ENCODE measurements at regions not wholly inside any gene's neighbourhood (a gene's known extent, or its start where the extent isn't known, plus 50 kb on each side); places are given as distances from the start of the nearest gene placed in this dataset.
"Not testable (repeated sequence)": the region's sequence is repeated elsewhere in the genome, so short reads cannot be mapped to it uniquely, and the experiment has no call there.

- no peak overlapping the region for H3K4me3 Mint-ChIP-seq
Observed at GRCh38 chr11:87453531-87454089, 415.9 kb downstream of the TMEM135 start.

DNA sequence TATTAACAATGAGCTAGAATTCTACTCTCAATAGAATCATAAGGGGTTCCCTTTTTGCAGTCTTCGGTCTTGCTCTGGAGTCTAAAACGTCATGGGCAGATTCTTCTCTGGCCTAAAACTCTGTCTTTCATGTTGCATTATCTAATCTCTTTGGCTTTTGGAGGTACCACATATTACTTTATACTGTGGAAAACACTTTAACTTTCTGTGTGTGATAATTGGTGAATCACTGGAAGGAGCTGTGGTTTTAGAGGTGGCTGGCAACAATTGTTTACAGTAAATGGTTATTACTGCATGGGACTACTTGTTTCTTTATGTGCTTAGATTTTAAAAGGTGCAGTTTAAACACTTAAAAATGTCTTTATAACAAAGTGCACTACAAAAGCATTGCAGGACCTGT, 414.3 kb downstream of the TMEM135 start:
- not testable (repeated sequence) for H3K27me3 Mint-ChIP-seq; H3K36me3 ChIP-seq (ENCODE audit: control insufficient read depth in 2 of 2, extremely low read depth in 1 of 2, insufficient read depth in 1 of 2, low read length in 1 of 2); H3K27ac ChIP-seq (ENCODE audit: low read length); H3K4me3 Mint-ChIP-seq; DNase-seq; H3K9me3 Mint-ChIP-seq; ATAC-seq (replicated peaks in 1 of 4); H3K9me3 ChIP-seq; H3K27me3 ChIP-seq (replicated peaks in 1 of 2; ENCODE audit: control insufficient read depth in 2 of 2, extremely low read depth in 1 of 2, insufficient read depth in 2 of 2, low read length in 1 of 2); H3K4me1 ChIP-seq (ENCODE audit: control insufficient read depth in 1 of 2, extremely low read depth in 1 of 2, insufficient read depth in 2 of 2, low read length in 2 of 2); H3K4me1 Mint-ChIP-seq; H3K36me3 Mint-ChIP-seq; H3K27ac Mint-ChIP-seq; H3K4me3 ChIP-seq (ENCODE audit: control insufficient read depth in 1 of 2, extremely low read depth in 1 of 2, low read length in 1 of 2)
- POLR2A ChIA-PET = interaction anchor here in 1 of 2 donors (0.9 kb wide), 1 partner anchor 18 kb away, joined by 3 read pairs; no protein-coding TSS in a partner anchor
- CTCF ChIA-PET = interaction anchor here in 1 of 2 donors (0.6 kb wide), 1 partner anchor 513 kb away, joined by 3 read pairs; no protein-coding TSS in a partner anchor
- no CpG with 5 or more reads among the region's 2 CpGs for WGBS (ENCODE audit: insufficient coverage)

More at GRCh38 chr11:87453531-87454089, 415.9 kb downstream of the TMEM135 start:
- H3K36me3 Mint-ChIP-seq = no peaks in the 10 kb centered on the region
- Histone ChIP-seq H3K4me3 (ENCODE audit: control insufficient read depth in 1 of 2, extremely low read depth in 1 of 2, low read length in 1 of 2) (no peak overlapping the region), H3K4me1 (ENCODE audit: control insufficient read depth in 1 of 2, extremely low read depth in 1 of 2, insufficient read depth in 2 of 2, low read length in 2 of 2) (no peaks in the 10 kb centered on the region), H3K27me3 (replicated peaks in 1 of 2; ENCODE audit: control insufficient read depth in 2 of 2, extremely low read depth in 1 of 2, insufficient read depth in 2 of 2, low read length in 1 of 2) (no peaks in the 10 kb centered on the region), H3K36me3 (ENCODE audit: control insufficient read depth in 2 of 2, extremely low read depth in 1 of 2, insufficient read depth in 1 of 2, low read length in 1 of 2) (no peaks in the 10 kb centered on the region), H3K27ac (ENCODE audit: low read length) (no peak overlapping the region), H3K9me3 (no peaks in the 10 kb centered on the region)
- DNase-seq (no peak), ATAC-seq (replicated peaks in 1 of 4) (no peak)
- WGBS (ENCODE audit: insufficient coverage) = 93% methylated on average over 4 of the region's 5 CpGs
- H3K27me3 Mint-ChIP-seq = peaks cover 0 to 5% of the 10 kb centered on the region in 2 donors
- no peak overlapping the region for H3K27ac Mint-ChIP-seq
- H3K9me3 Mint-ChIP-seq = no peaks in the 10 kb centered on the region
- ChIA-PET CTCF (no interaction called here), POLR2A (no interaction called here)
- no peaks in the 10 kb centered on the region for H3K4me1 Mint-ChIP-seq

GRCh38 chr11:87451395-87451794, 413.7 kb downstream of the TMEM135 start:
- Mint-ChIP-seq H3K36me3 (no peaks in the 10 kb centered on the region), H3K4me3 (no peak overlapping the region), H3K4me1 (no peaks in the 10 kb centered on the region), H3K27ac (no peak overlapping the region), H3K9me3 (no peaks in the 10 kb centered on the region), H3K27me3 (peaks cover 0 to 7% of the 10 kb centered on the region in 2 donors)
- CTCF ChIA-PET = no interaction called here
- no peak for ATAC-seq (replicated peaks in 1 of 4)
- no peak overlapping the region for H3K4me3 ChIP-seq (ENCODE audit: control insufficient read depth in 1 of 2, extremely low read depth in 1 of 2, low read length in 1 of 2)
- H3K27me3 ChIP-seq (replicated peaks in 1 of 2; ENCODE audit: control insufficient read depth in 2 of 2, extremely low read depth in 1 of 2, insufficient read depth in 2 of 2, low read length in 1 of 2) = peaks cover 0 to 1% of the 10 kb centered on the region in 2 experiments
- POLR2A ChIA-PET = interaction anchor here in 1 of 2 donors (0.7 to 0.9 kb wide), 2 partner anchors 18 to 261 kb away, joined by 3 to 4 read pairs; no protein-coding TSS in a partner anchor
- no peak overlapping the region for H3K27ac ChIP-seq (ENCODE audit: low read length)
- no peaks in the 10 kb centered on the region for H3K4me1 ChIP-seq (ENCODE audit: control insufficient read depth in 1 of 2, extremely low read depth in 1 of 2, insufficient read depth in 2 of 2, low read length in 2 of 2)
- H3K9me3 ChIP-seq = no peaks in the 10 kb centered on the region
- no peak for DNase-seq
- WGBS (ENCODE audit: insufficient coverage) = 96% methylated on average over 5 of the region's 6 CpGs
- no peaks in the 10 kb centered on the region for H3K36me3 ChIP-seq (ENCODE audit: control insufficient read depth in 2 of 2, extremely low read depth in 1 of 2, insufficient read depth in 1 of 2, low read length in 1 of 2)

- no peaks in the 10 kb centered on the region for H3K9me3 Mint-ChIP-seq
- Histone ChIP-seq H3K36me3 (ENCODE audit: control insufficient read depth in 2 of 2, extremely low read depth in 1 of 2, insufficient read depth in 1 of 2, low read length in 1 of 2) (no peaks in the 10 kb centered on the region), H3K27ac (ENCODE audit: low read length) (no peak overlapping the region), H3K27me3 (replicated peaks in 1 of 2; ENCODE audit: control insufficient read depth in 2 of 2, extremely low read depth in 1 of 2, insufficient read depth in 2 of 2, low read length in 1 of 2) (peaks cover 0 to 2% of the 10 kb centered on the region in 2 experiments), H3K4me1 (ENCODE audit: control insufficient read depth in 1 of 2, extremely low read depth in 1 of 2, insufficient read depth in 2 of 2, low read length in 2 of 2) (no peaks in the 10 kb centered on the region), H3K9me3 (no peaks in the 10 kb centered on the region), H3K4me3 (ENCODE audit: control insufficient read depth in 1 of 2, extremely low read depth in 1 of 2, low read length in 1 of 2) (no peak overlapping the region)
- no peak overlapping the region for H3K27ac Mint-ChIP-seq
- no peak overlapping the region for H3K4me3 Mint-ChIP-seq
- CTCF ChIA-PET = no interaction called here
- no CpG with 5 or more reads among the region's 2 CpGs for WGBS (ENCODE audit: insufficient coverage)
- no peak for DNase-seq
- no peak for ATAC-seq (replicated peaks in 1 of 4)
- peaks cover 0 to 15% of the 10 kb centered on the region in 2 donors for H3K27me3 Mint-ChIP-seq
- POLR2A ChIA-PET = no interaction called here
- no peaks in the 10 kb centered on the region for H3K4me1 Mint-ChIP-seq
- H3K36me3 Mint-ChIP-seq = no peaks in the 10 kb centered on the region
Observed at GRCh38 chr11:87447606-87448005, 409.9 kb downstream of the TMEM135 start.

- H3K27ac ChIP-seq (ENCODE audit: low read length) = no peak overlapping the region
- Mint-ChIP-seq H3K9me3 (no peaks in the 10 kb centered on the region), H3K27me3 (peaks cover 2 to 15% of the 10 kb centered on the region in 2 donors), H3K36me3 (no peaks in the 10 kb centered on the region), H3K27ac (no peak overlapping the region), H3K4me3 (no peak overlapping the region), H3K4me1 (no peaks in the 10 kb centered on the region)
- no peaks in the 10 kb centered on the region for H3K9me3 ChIP-seq
- ChIA-PET POLR2A (no interaction called here), CTCF (no interaction called here)
- no peaks in the 10 kb centered on the region for H3K36me3 ChIP-seq (ENCODE audit: control insufficient read depth in 2 of 2, extremely low read depth in 1 of 2, insufficient read depth in 1 of 2, low read length in 1 of 2)
- H3K27me3 ChIP-seq (replicated peaks in 1 of 2; ENCODE audit: control insufficient read depth in 2 of 2, extremely low read depth in 1 of 2, insufficient read depth in 2 of 2, low read length in 1 of 2) = peaks cover 0 to 2% of the 10 kb centered on the region in 2 experiments
- no peak overlapping the region for H3K4me3 ChIP-seq (ENCODE audit: control insufficient read depth in 1 of 2, extremely low read depth in 1 of 2, low read length in 1 of 2)
- WGBS (ENCODE audit: insufficient coverage) = no CpG with 5 or more reads among the region's 1 CpG
- no peaks in the 10 kb centered on the region for H3K4me1 ChIP-seq (ENCODE audit: control insufficient read depth in 1 of 2, extremely low read depth in 1 of 2, insufficient read depth in 2 of 2, low read length in 2 of 2)
- DNase-seq (no peak), ATAC-seq (replicated peaks in 1 of 4) (no peak)
Observed at GRCh38 chr11:87444993-87445392, 407.3 kb downstream of the TMEM135 start.

- H3K36me3 ChIP-seq (ENCODE audit: control insufficient read depth in 2 of 2, extremely low read depth in 1 of 2, insufficient read depth in 1 of 2, low read length in 1 of 2) = no peaks in the 10 kb centered on the region
- Mint-ChIP-seq H3K27me3 (peaks cover 5 to 11% of the 10 kb centered on the region in 2 donors), H3K9me3 (no peaks in the 10 kb centered on the region), H3K4me3 (no peak overlapping the region), H3K4me1 (no peaks in the 10 kb centered on the region), H3K27ac (no peak overlapping the region), H3K36me3 (no peaks in the 10 kb centered on the region)
- no peaks in the 10 kb centered on the region for H3K4me1 ChIP-seq (ENCODE audit: control insufficient read depth in 1 of 2, extremely low read depth in 1 of 2, insufficient read depth in 2 of 2, low read length in 2 of 2)
- ChIA-PET CTCF (no interaction called here), POLR2A (no interaction called here)
- no peaks in the 10 kb centered on the region for H3K9me3 ChIP-seq
- H3K27ac ChIP-seq (ENCODE audit: low read length) = no peak overlapping the region
- peaks cover 0 to 2% of the 10 kb centered on the region in 2 experiments for H3K27me3 ChIP-seq (replicated peaks in 1 of 2; ENCODE audit: control insufficient read depth in 2 of 2, extremely low read depth in 1 of 2, insufficient read depth in 2 of 2, low read length in 1 of 2)
- H3K4me3 ChIP-seq (ENCODE audit: control insufficient read depth in 1 of 2, extremely low read depth in 1 of 2, low read length in 1 of 2) = no peak overlapping the region
- no peak for DNase-seq
- ATAC-seq (replicated peaks in 1 of 4) = no peak
- no CpG with 5 or more reads among the region's 2 CpGs for WGBS (ENCODE audit: insufficient coverage)
Observed at GRCh38 chr11:87443707-87444106, 406.0 kb downstream of the TMEM135 start.

Measured in T-cell (primary cell).